GM23338 (cell line): ENCODE measurements at regions not wholly inside any gene's neighbourhood (a gene's known extent, or its start where the extent isn't known, plus 50 kb on each side); places are given as distances from the start of the nearest gene placed in this dataset.

ENCODE experiments used
- EZH2 ChIP-seq: fragments of 200-600 bp; sonication (generic); IDR thresholded peaks from one replicate; pipeline ENCODE4 v1.8.0; 2017; ENCODE audit warnings: antibody characterized with exemption, mild to moderate bottlenecking, low read depth; ENCODE audit not compliant: unreplicated experiment
- EZH2phosphoT487 ChIP-seq: fragments of 200-600 bp; sonication (generic); IDR thresholded peaks from one replicate; pipeline ENCODE4 v1.8.1; 2018; ENCODE audit warnings: antibody characterized with exemption; ENCODE audit not compliant: unreplicated experiment
- JUNB ChIP-seq: IDR thresholded peaks from one replicate; pipeline ENCODE4 v1.6.1; 2016; ENCODE audit warnings: antibody characterized with exemption; ENCODE audit not compliant: unreplicated experiment
- POLR2AphosphoS5 ChIP-seq: IDR thresholded peaks from 2 replicates; pipeline ENCODE4 v1.6.1; 2016; ENCODE audit warnings: antibody characterized with exemption, low read depth
- ZNF114 ChIP-seq: fragments of 250-450 bp; sonication (Bioruptor Pico); IDR thresholded peaks from 2 replicates; pipeline ENCODE4 v1.5.0; 2020; ENCODE audit warnings: mild to moderate bottlenecking, moderate library complexity
- ZNF331 ChIP-seq: fragments of 250-450 bp; sonication (Bioruptor Pico); IDR thresholded peaks from 2 replicates; pipeline ENCODE4 v1.5.0; 2020; ENCODE audit warnings: low read depth, mild to moderate bottlenecking, moderate library complexity
- TF ChIP-seq, protein P1 (sequence below), 2 experiments: fragments of 200-600 bp in 1 of 2; sonication (generic) in 1 of 2; conservative IDR thresholded peaks; 2 replicates each; pipeline versions ENCODE4 v1.5.1 to v1.6.1; 2016 to 2017; ENCODE audit warnings: antibody characterized with exemption in 2 of 2, low read depth in 2 of 2, mild to moderate bottlenecking in 2 of 2, moderate library complexity in 1 of 2
- TF ChIP-seq, protein P2 (sequence below): IDR thresholded peaks from one replicate; pipeline ENCODE4 v1.6.1; 2018; ENCODE audit warnings: antibody characterized with exemption; ENCODE audit not compliant: unreplicated experiment

DNA sequence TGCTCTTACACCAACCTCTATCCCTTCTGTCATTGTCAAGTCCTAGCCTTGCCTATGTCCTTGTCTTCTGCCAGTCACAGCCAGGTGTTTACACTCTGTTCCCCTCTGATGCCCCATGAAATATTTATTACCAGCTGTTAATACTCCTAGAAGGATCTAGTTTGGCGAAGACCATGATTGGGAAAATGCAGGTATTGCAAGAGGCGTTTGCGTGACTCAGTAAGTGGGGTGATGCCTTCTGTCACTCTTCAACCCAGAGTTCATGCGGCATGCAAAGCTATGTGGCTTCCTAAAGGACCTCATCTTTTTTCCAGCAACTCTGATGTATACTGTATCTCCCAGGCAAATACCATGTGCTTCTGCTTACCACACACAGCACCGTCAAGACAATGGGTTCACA is 81.8 kb upstream of the GJB6 start:
- TF ChIP-seq, protein P1, sequence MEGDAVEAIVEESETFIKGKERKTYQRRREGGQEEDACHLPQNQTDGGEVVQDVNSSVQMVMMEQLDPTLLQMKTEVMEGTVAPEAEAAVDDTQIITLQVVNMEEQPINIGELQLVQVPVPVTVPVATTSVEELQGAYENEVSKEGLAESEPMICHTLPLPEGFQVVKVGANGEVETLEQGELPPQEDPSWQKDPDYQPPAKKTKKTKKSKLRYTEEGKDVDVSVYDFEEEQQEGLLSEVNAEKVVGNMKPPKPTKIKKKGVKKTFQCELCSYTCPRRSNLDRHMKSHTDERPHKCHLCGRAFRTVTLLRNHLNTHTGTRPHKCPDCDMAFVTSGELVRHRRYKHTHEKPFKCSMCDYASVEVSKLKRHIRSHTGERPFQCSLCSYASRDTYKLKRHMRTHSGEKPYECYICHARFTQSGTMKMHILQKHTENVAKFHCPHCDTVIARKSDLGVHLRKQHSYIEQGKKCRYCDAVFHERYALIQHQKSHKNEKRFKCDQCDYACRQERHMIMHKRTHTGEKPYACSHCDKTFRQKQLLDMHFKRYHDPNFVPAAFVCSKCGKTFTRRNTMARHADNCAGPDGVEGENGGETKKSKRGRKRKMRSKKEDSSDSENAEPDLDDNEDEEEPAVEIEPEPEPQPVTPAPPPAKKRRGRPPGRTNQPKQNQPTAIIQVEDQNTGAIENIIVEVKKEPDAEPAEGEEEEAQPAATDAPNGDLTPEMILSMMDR (conservative IDR thresholded peaks at IDR 0.05; ENCODE audit: low read depth in 2 of 2), result no peak
- TF ChIP-seq, protein P2, sequence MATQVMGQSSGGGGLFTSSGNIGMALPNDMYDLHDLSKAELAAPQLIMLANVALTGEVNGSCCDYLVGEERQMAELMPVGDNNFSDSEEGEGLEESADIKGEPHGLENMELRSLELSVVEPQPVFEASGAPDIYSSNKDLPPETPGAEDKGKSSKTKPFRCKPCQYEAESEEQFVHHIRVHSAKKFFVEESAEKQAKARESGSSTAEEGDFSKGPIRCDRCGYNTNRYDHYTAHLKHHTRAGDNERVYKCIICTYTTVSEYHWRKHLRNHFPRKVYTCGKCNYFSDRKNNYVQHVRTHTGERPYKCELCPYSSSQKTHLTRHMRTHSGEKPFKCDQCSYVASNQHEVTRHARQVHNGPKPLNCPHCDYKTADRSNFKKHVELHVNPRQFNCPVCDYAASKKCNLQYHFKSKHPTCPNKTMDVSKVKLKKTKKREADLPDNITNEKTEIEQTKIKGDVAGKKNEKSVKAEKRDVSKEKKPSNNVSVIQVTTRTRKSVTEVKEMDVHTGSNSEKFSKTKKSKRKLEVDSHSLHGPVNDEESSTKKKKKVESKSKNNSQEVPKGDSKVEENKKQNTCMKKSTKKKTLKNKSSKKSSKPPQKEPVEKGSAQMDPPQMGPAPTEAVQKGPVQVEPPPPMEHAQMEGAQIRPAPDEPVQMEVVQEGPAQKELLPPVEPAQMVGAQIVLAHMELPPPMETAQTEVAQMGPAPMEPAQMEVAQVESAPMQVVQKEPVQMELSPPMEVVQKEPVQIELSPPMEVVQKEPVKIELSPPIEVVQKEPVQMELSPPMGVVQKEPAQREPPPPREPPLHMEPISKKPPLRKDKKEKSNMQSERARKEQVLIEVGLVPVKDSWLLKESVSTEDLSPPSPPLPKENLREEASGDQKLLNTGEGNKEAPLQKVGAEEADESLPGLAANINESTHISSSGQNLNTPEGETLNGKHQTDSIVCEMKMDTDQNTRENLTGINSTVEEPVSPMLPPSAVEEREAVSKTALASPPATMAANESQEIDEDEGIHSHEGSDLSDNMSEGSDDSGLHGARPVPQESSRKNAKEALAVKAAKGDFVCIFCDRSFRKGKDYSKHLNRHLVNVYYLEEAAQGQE, result no peak
- TF ChIP-seq JUNB (no peak), EZH2 (no peak), POLR2AphosphoS5 (no peak), ZNF114 (no peak), ZNF331 (CRISPR knock-in tag) (no peak), EZH2phosphoT487 (no peak)
